ENCODE measurements at regions not wholly inside any gene's neighbourhood (a gene's known extent, or its start where the extent isn't known, plus 50 kb on each side); places are given as distances from the start of the nearest gene placed in this dataset.

DNA sequence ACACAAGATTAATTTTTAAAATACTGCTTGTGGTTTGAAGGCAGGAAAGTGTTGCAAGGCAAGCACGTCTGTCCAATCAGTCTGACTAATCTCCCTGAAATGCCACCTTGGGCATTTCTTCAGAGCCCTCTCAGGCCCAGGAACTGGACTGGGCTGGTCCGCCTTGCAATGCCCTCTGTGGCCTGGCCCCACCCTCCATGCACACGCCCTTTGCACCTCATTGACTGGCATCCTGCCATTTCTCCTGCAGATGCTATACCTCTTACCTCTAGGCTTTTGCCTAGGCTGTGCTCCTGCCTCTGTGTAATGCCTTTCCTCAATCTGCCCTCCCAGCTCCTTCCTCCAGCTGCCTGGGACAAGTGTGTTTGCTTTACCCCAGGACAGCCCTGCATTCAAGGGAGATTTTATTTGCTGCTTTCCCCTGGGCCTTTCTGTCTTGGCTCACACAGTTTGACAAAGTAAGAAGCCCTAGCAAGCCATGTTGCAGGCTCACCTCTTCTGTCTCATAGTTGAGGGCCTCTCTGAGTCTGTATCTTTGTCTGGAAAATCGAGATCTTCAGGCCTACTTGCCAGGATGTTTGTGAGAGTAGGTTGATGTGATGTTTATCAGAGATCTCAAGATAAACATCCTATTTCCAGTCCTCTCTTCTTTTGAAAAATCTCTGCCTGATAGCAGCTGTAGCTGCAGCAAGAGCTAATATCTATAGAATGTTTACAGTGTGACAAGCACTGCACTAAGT lies 149.2 kb upstream of the JUN start:
- H3K27ac ChIP-seq: no peak overlapping the region

GRCh38 chr1:58933599-58933926 lies 149.7 kb upstream of the JUN start:
- H3K4me3 ChIP-seq: no peak overlapping the region
- H3K27ac ChIP-seq: no peak overlapping the region
- 89 to 100% methylated on average over 2 of the region's 2 CpGs for WGBS, 2 donors (ENCODE audit: low coverage in 1 of 2)
- peaks cover 0 to 6% (median 0%) of the 10 kb centered on the region in 3 donors for H3K4me1 ChIP-seq
- no peaks in the 10 kb centered on the region for H3K27me3 ChIP-seq
- ATAC-seq: no peak
- TF ChIP-seq EP300 (IDR thresholded peaks at IDR 0.05) (no peak), POLR2AphosphoS5 (IDR thresholded peaks at IDR 0.05) (no peak), POLR2A (IDR thresholded peaks at IDR 0.05) (no peak)
- no peaks in the 10 kb centered on the region for H3K9me3 ChIP-seq
- H3K36me3 ChIP-seq: no peaks in the 10 kb centered on the region

More for the DNA sequence above, 149.2 kb upstream of the JUN start:
- Histone ChIP-seq H3K36me3 (no peaks in the 10 kb centered on the region), H3K4me1 (peaks cover 0 to 6% (median 0%) of the 10 kb centered on the region in 3 donors), H3K4me3 (no peak overlapping the region), H3K27me3 (no peaks in the 10 kb centered on the region), H3K9me3 (no peaks in the 10 kb centered on the region)
- TF ChIP-seq POLR2A (IDR thresholded peaks at IDR 0.05): no peak
- no peak for TF ChIP-seq CTCF (IDR thresholded peaks at IDR 0.05)
- peak; percentile 17 for TF ChIP-seq POLR2AphosphoS5 (IDR thresholded peaks at IDR 0.05)
- no peak for TF ChIP-seq EP300 (IDR thresholded peaks at IDR 0.05)
- 58 to 60% methylated on average over 2 to 4 of the region's 4 CpGs for WGBS, 2 donors (ENCODE audit: low coverage in 1 of 2)
- peak; percentile 36 for ATAC-seq

DNA sequence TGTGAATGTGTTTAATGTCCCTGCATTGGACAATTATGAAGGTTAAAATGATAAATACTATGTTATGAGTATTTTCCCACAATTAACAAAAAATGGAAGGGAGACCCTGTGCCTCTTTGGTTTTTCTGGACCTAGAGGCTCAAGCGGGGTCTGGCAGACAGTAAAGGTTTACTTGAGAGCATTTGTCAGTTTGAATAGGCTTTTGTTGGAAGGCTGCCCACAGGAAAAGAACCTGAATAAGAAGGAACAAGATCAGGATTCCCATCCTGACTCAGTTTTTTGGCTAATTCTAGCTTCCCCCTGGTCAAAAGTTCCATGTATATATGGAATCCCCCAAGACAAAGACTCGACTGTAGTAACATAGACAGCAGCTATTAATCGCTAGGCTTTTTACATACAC lies 150.9 kb upstream of the JUN start:
- H3K27ac ChIP-seq: no peak overlapping the region
- no peaks in the 10 kb centered on the region for H3K27me3 ChIP-seq
- TF ChIP-seq CTCF (IDR thresholded peaks at IDR 0.05): no peak
- no peak for TF ChIP-seq POLR2A (IDR thresholded peaks at IDR 0.05)
- no peak for TF ChIP-seq EP300 (IDR thresholded peaks at IDR 0.05)
- no peak for TF ChIP-seq POLR2AphosphoS5 (IDR thresholded peaks at IDR 0.05)
- no peaks in the 10 kb centered on the region for H3K9me3 ChIP-seq
- no peak for ATAC-seq
- H3K36me3 ChIP-seq: no peaks in the 10 kb centered on the region
- 81 to 85% methylated on average over 2 to 3 of the region's 3 CpGs for WGBS, 2 donors (ENCODE audit: low coverage in 1 of 2)
- peaks cover 0 to 6% (median 0%) of the 10 kb centered on the region in 3 donors for H3K4me1 ChIP-seq
- H3K4me3 ChIP-seq: no peak overlapping the region

DNA sequence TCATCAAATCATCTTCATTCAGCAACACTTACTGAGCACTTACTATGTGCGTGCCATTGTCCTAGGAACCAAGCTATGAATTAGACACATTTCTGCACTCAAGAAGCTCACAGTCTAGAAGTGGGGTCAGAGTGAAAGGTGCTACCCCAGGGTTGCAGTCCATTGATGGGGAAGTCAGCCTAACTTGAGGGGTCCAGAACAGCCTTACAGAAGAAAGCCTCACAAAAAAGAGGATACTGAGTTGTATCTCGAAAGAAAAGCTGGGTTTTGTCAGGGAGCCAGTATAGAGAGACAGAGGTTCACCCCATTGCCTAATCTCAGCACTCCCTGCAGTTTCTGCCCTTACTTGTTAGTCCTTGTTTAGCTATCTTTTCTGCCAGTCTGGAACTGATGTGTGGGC lies 153.1 kb upstream of the JUN start:
- H3K4me1 ChIP-seq: peaks cover 0 to 6% (median 0%) of the 10 kb centered on the region in 3 donors
- no peak for ATAC-seq
- H3K27me3 ChIP-seq: no peaks in the 10 kb centered on the region
- TF ChIP-seq EP300 (IDR thresholded peaks at IDR 0.05) (no peak), POLR2A (IDR thresholded peaks at IDR 0.05) (no peak), CTCF (IDR thresholded peaks at IDR 0.05) (no peak)
- no peaks in the 10 kb centered on the region for H3K36me3 ChIP-seq
- no peaks in the 10 kb centered on the region for H3K9me3 ChIP-seq
- H3K27ac ChIP-seq: no peak overlapping the region
- 90 to 100% methylated on average over 1 to 2 of the region's 2 CpGs for WGBS, 2 donors (ENCODE audit: low coverage in 1 of 2)
- no peak overlapping the region for H3K4me3 ChIP-seq

DNA sequence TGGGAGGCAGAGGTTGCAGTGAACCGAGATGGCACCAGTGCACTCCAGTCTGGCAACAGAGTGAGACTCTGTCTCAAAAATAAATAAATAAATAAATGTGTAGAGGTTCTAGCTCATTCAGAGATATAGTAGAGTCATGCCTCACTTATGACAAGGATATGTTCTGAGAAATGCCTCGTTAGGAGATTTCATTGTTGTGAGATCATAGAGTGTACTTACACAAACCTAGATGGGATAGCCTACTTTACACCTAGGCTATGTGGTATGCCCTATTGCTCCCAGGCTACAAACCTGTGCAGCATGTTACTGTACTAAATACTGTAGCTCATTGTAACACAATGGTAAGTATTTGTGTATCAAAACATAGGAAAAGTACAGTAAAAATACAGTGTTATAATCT lies 155.3 kb upstream of the JUN start:
- Histone ChIP-seq H3K4me1 (peaks cover 0 to 6% (median 0%) of the 10 kb centered on the region in 3 donors), H3K4me3 (no peak overlapping the region), H3K27me3 (no peaks in the 10 kb centered on the region), H3K9me3 (no peaks in the 10 kb centered on the region), H3K27ac (no peak overlapping the region), H3K36me3 (no peaks in the 10 kb centered on the region)
- 64% methylated on average over 2 of the region's 2 CpGs; no CpG with 5 or more reads in 1 of the 2 donors for WGBS, 2 donors (ENCODE audit: low coverage in 1 of 2)
- no peak for TF ChIP-seq EP300 (IDR thresholded peaks at IDR 0.05)
- no peak for TF ChIP-seq POLR2AphosphoS5 (IDR thresholded peaks at IDR 0.05)
- no peak for TF ChIP-seq POLR2A (IDR thresholded peaks at IDR 0.05)
- ATAC-seq: no peak
